Breast epithelium (tissue), 4 donors: ENCODE measurements at regions not wholly inside any gene's neighbourhood (a gene's known extent, or its start where the extent isn't known, plus 50 kb on each side); places are given as distances from the start of the nearest gene placed in this dataset.

Experiments used
- DNase-seq, 2 donors: peaks; one replicate each; pipeline ENCODE4 v3.0.0-alpha.2; 2019; ENCODE audit warnings: low spot score in 2 of 2
- H3K27ac ChIP-seq, 2 donors: fragments of 200-600 bp; sonication (generic) in 1 of 2; one replicate each; pipeline ENCODE4 v1.5.1; 2016 to 2019; ENCODE audit warnings: mild to moderate bottlenecking in 1 of 2
- H3K27me3 ChIP-seq, 2 donors: fragments of 200-600 bp; sonication (generic) in 1 of 2; one replicate each; pipeline versions ENCODE4 v1.5.1 to v1.6.0; 2017 to 2019; ENCODE audit warnings: control low read depth in 1 of 2, mild to moderate bottlenecking in 1 of 2
- H3K36me3 ChIP-seq: fragments of 200-600 bp; one replicate; pipeline ENCODE4 v1.5.1; 2019
- H3K4me1 ChIP-seq, 2 donors: fragments of 200-600 bp; sonication (generic); one replicate each; pipeline ENCODE4 v1.5.1; 2016 to 2019; ENCODE audit warnings: control low read depth in 1 of 2
- H3K4me3 ChIP-seq, 3 donors: fragments of 200-600 bp; sonication (generic); 1 replicate in 2 of 3; 2 replicates in 1 of 3; pipeline ENCODE4 v1.5.1; 2016 to 2019; ENCODE audit warnings: mild to moderate bottlenecking in 3 of 3, moderate library complexity in 2 of 3
- H3K9me3 ChIP-seq, 2 donors: fragments of 200-600 bp; sonication (generic) in 1 of 2; one replicate each; pipeline ENCODE4 v1.5.1; 2016 to 2019; ENCODE audit warnings: control low read depth in 1 of 2
- POLR2A ChIP-seq: fragments of 450-650 bp; IDR thresholded peaks from one replicate; pipeline ENCODE4 v1.6.1; 2016; ENCODE audit warnings: antibody characterized with exemption, mild to moderate bottlenecking, moderate library complexity
- POLR2AphosphoS5 ChIP-seq, 3 donors: sonication (generic); formaldehyde crosslinking; IDR thresholded peaks; one replicate each; pipeline ENCODE4 v1.6.1; 2017; ENCODE audit warnings: antibody characterized with exemption in 3 of 3
- intact Hi-C: fragments of 100-400 bp; cut with DNase I; formaldehyde crosslinking; loops from one replicate; pipeline ENCODE4 v1.15.1; 2023; ENCODE audit warnings: low total_unique reads
- TF ChIP-seq, protein P1 (sequence below), 3 donors: fragments of 450-650 bp; IDR thresholded peaks; one replicate each; pipeline ENCODE4 v1.5.1; 2016 to 2017; ENCODE audit warnings: antibody characterized with exemption in 3 of 3, mild to moderate bottlenecking in 3 of 3, moderate library complexity in 3 of 3

DNA sequence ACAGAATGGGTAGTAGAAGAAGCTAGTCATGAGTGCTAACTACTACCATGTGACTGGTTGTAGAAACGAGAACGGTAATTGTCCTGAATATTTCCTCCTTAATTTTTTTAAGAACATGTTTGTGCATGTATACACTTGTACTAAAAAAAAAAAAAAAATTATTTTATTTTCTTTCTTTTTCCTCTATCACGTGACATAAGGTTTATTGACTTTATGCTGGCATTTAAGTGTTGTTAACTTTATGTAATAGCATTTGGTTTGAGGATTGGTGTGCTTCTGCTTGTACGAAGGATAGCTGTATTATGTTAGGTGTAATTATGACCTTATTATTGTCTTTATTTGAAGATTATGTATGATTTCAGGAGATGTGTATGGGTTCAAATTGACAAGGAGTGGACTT lies 349.1 kb upstream of the PTPRD start:
- TF ChIP-seq POLR2A (no peak), POLR2AphosphoS5 (IDR thresholded peaks at IDR 0.05) (no peak)
- TF ChIP-seq, protein P1, sequence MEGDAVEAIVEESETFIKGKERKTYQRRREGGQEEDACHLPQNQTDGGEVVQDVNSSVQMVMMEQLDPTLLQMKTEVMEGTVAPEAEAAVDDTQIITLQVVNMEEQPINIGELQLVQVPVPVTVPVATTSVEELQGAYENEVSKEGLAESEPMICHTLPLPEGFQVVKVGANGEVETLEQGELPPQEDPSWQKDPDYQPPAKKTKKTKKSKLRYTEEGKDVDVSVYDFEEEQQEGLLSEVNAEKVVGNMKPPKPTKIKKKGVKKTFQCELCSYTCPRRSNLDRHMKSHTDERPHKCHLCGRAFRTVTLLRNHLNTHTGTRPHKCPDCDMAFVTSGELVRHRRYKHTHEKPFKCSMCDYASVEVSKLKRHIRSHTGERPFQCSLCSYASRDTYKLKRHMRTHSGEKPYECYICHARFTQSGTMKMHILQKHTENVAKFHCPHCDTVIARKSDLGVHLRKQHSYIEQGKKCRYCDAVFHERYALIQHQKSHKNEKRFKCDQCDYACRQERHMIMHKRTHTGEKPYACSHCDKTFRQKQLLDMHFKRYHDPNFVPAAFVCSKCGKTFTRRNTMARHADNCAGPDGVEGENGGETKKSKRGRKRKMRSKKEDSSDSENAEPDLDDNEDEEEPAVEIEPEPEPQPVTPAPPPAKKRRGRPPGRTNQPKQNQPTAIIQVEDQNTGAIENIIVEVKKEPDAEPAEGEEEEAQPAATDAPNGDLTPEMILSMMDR (IDR thresholded peaks at IDR 0.05) = no peak
- no peaks in the 10 kb centered on the region for H3K36me3 ChIP-seq
- no peak overlapping the region for H3K27ac ChIP-seq
- intact Hi-C loops = no loop called here
- no peak overlapping the region for H3K4me3 ChIP-seq
- no peaks in the 10 kb centered on the region for H3K27me3 ChIP-seq
- DNase-seq = no peak
- peaks cover 0 to 7% of the 10 kb centered on the region in 2 donors for H3K9me3 ChIP-seq
- no peaks in the 10 kb centered on the region for H3K4me1 ChIP-seq

DNA sequence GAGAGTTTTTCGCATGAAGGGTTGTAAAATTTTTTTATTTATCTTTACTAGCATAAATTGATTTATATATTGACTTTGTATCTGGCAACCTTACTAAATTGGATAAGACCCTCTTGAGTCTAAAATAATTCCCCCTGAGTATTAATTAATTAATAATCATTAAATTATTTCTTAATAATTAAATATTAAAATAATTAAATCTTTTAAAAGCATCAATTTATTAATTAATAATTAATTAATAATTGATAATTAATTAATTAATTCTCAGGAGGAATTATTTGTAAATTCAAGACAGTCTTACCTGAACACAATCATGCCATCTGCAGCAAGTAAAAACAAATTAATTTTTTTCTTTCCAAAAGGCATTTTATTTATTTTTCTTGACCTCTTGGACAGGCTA lies 370.4 kb upstream of the PTPRD start:
- intact Hi-C loops = no loop called here
- TF ChIP-seq POLR2AphosphoS5 (IDR thresholded peaks at IDR 0.05) = no peak
- no peak for TF ChIP-seq POLR2A
- TF ChIP-seq, protein P1 (IDR thresholded peaks at IDR 0.05) = no peak
- no peak overlapping the region for H3K4me3 ChIP-seq

DNA sequence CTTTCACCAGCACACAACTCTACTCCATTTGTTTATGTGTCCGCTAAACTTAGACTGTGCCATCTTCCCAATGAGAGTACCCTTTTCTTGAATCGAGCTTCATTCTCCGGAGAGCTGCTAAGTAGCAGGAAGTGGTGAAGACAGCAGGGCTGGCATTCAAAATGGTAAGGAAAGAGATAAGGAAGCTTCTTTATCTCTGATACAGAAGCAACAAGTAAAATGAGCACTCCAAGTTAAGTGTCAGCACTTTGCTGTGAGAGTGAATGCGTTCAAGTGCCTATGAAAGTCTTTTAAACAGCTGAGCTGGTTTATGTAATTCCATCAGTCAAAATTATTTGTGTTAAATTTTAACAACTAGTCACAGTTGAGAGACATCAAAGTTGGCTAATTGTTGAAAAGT lies 386.8 kb upstream of the PTPRD start:
- no peak for TF ChIP-seq POLR2A
- TF ChIP-seq POLR2AphosphoS5 (IDR thresholded peaks at IDR 0.05) = no peak
- TF ChIP-seq, protein P1 (IDR thresholded peaks at IDR 0.05) = no peak
- intact Hi-C loops = no loop called here
- no peaks in the 10 kb centered on the region for H3K36me3 ChIP-seq

More for the DNA sequence above, 370.4 kb upstream of the PTPRD start:
- no peaks in the 10 kb centered on the region for H3K9me3 ChIP-seq
- H3K4me1 ChIP-seq = no peaks in the 10 kb centered on the region
- no peak for DNase-seq
- no peaks in the 10 kb centered on the region for H3K36me3 ChIP-seq
- H3K27ac ChIP-seq = no peak overlapping the region
- no peaks in the 10 kb centered on the region for H3K27me3 ChIP-seq

DNA sequence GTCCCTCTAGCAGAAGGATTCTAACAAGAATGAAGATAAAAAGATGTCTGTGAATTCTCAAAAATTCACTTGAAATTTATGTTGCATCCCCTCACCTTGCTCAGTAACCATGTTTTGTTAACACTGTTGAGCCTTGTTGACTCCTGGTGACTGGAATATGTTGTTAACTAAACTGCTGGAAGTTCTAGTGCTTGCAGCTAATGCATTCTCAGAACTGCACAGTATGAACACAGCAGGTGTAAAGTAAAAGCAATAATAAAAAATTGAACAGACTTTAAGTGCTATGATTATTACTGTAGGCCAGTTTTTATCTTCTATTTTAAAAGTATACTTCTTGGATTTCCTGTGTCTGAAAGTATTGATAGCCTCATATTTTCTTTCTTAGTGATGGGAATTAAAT lies 388.7 kb upstream of the PTPRD start:
- H3K36me3 ChIP-seq = no peaks in the 10 kb centered on the region
- TF ChIP-seq, protein P1 (IDR thresholded peaks at IDR 0.05) = no peak
- no peak for TF ChIP-seq POLR2AphosphoS5 (IDR thresholded peaks at IDR 0.05)
- no peak for TF ChIP-seq POLR2A
- H3K4me3 ChIP-seq = no peak overlapping the region
- no peak overlapping the region for H3K27ac ChIP-seq
- no peaks in the 10 kb centered on the region for H3K27me3 ChIP-seq
- no peak for DNase-seq
- H3K9me3 ChIP-seq = no peaks in the 10 kb centered on the region
- intact Hi-C loops = no loop called here
- no peaks in the 10 kb centered on the region for H3K4me1 ChIP-seq

More for the DNA sequence above, 386.8 kb upstream of the PTPRD start:
- H3K4me3 ChIP-seq = no peak overlapping the region
- H3K4me1 ChIP-seq = no peaks in the 10 kb centered on the region
- no peak for DNase-seq
- no peaks in the 10 kb centered on the region for H3K9me3 ChIP-seq
- H3K27me3 ChIP-seq = no peaks in the 10 kb centered on the region
- no peak overlapping the region for H3K27ac ChIP-seq

DNA sequence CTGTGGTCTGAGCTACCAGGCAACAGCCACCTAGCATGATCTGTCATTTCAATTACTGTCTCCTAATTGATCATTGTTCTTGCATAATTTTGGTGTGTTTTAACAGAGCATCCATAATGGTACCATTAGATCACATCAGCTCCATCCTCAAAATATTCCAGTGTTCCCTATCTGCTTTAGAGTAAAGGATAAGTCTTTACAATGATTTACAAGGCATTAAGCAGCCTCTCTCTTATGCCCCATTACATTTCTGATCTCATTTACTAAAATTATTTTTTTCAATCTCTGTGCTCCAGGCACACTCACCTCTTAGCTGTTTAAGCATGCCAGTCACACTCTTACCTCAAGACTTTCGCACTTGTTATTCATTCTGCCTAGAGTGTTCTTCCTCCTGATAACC lies 389.9 kb upstream of the PTPRD start:
- Histone ChIP-seq H3K9me3 (no peaks in the 10 kb centered on the region), H3K27ac (no peak overlapping the region), H3K27me3 (no peaks in the 10 kb centered on the region), H3K4me1 (no peaks in the 10 kb centered on the region), H3K4me3 (no peak overlapping the region), H3K36me3 (no peaks in the 10 kb centered on the region)
- no peak for TF ChIP-seq POLR2A
- TF ChIP-seq, protein P1 (IDR thresholded peaks at IDR 0.05) = no peak
- TF ChIP-seq POLR2AphosphoS5 (IDR thresholded peaks at IDR 0.05) = no peak
- DNase-seq = no peak
- intact Hi-C loops = no loop called here
